GM12872 (cell line): ENCODE measurements at regions not wholly inside any gene's neighbourhood (a gene's known extent, or its start where the extent isn't known, plus 50 kb on each side); places are given as distances from the start of the nearest gene placed in this dataset.

Experiments
- CTCF ChIP-seq: IDR thresholded peaks from 3 replicates; pipeline ENCODE4 v1.5.1; 2011; ENCODE audit warnings: low read depth, mild to moderate bottlenecking, low read length, moderate library complexity; ENCODE audit not compliant: insufficient read depth

DNA sequence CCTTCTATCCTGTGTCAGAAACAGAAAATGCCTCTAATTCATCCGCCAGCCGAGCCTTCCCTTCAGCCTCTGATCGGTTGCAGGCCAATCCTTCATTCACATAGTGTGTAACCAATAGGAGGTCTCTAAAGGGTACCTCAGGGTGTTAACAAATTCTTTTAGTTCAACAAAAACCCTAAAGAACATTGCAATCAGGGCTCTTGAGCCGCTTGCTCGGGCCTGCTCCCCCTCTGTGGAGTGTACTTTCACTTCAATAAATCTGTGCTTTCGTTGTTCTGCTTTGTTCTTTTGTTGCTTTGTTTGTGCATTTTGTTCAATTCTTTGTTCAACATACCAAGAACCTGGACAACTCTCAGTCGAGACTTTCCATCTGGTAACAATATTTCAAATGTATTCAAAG, 366.5 kb downstream of the KCTD12 start:
- TF ChIP-seq CTCF = no peak

GRCh38 chr13:76516586-76516985, 369.6 kb downstream of the KCTD12 start:
- no peak for TF ChIP-seq CTCF

GRCh38 chr13:76516013-76516412, 370.2 kb downstream of the KCTD12 start:
- TF ChIP-seq CTCF = no peak

- no peak for TF ChIP-seq CTCF
Measured at GRCh38 chr13:76512721-76513145, 373.5 kb downstream of the KCTD12 start.

DNA sequence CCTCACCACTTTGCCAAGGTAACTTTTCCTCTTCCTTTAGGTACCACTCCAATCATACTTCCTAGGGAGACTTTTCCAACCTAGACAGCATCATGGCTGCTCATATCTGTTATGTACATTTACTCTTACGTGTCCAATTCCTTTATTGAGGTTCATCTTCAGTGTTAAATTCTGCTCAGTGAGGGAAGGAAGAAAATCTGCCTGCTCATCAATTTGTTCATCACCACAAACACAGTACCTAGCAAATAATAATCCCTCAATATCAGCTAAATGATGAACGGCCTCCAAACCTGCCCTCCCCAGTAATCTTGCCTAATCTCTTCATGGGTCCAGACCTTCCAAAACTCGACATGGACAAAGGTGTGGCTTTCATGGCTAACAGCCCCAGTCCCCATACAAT, 380.8 kb downstream of the KCTD12 start:
- no peak for TF ChIP-seq CTCF

- no peak for TF ChIP-seq CTCF
Measured at GRCh38 chr13:76503766-76504165, 382.4 kb downstream of the KCTD12 start.

- no peak for TF ChIP-seq CTCF
Measured at GRCh38 chr13:76503291-76503690, 382.9 kb downstream of the KCTD12 start.

DNA sequence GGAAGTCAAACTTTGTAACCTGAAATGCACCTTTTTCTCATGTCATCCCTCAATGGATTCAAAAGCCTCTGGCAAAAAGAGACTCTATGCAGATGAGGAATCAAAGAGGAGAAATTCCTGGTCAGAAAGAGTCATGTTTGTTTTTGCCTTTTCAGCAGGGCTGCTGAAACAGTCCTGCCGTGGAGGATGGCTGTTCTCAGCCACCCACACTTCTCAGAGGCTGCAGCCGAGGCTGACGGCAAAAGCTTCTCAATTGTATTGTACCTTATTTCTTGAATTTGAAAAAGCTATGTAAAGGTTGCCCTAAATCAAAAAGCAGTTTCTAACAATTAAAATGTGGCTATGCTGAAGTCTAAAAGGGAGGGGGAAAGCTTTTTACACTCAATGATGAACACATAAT, 385.3 kb downstream of the KCTD12 start:
- no peak for TF ChIP-seq CTCF
